HG02943 (cell line): ENCODE measurements at regions not wholly inside any gene's neighbourhood (a gene's known extent, or its start where the extent isn't known, plus 50 kb on each side); places are given as distances from the start of the nearest gene placed in this dataset.
"Not testable (repeated sequence)": the region's sequence is repeated elsewhere in the genome, so short reads cannot be mapped to it uniquely, and the experiment has no call there.

Experiments used
- ATAC-seq: cut with Tn5 transposase; IDR thresholded peaks from one replicate; pipeline ENCODE4 v1.9.1; 2021; ENCODE audit warnings: mild to moderate bottlenecking, low read depth, moderate library complexity; ENCODE audit not compliant: unreplicated experiment

- no peak for ATAC-seq
Observed at GRCh38 chr2:125576558-125576957, 1079.4 kb upstream of the GYPC start.

GRCh38 chr2:125581557-125581956, 1074.4 kb upstream of the GYPC start:
- no peak for ATAC-seq

GRCh38 chr2:125582516-125582915, 1073.4 kb upstream of the GYPC start:
- ATAC-seq, result no peak

DNA sequence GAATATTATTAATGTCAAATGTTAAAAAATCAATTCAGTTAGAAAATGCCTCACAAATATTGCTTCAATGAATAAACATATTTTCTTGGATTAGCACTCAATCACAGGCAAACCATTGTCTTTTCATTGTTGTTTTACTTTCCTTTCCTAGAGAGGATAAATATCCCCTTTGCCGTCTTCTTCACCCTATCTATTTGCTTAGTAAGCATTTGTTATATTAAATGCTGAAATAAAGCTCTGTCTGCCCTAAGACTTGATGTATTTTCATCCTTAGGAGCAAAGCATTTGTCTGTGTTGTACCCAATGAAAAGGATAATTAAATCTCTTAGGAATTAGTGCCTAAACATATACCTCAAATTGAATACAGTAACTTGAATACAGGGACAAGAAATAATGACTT, 1071.2 kb upstream of the GYPC start:
- ATAC-seq, result no peak

DNA sequence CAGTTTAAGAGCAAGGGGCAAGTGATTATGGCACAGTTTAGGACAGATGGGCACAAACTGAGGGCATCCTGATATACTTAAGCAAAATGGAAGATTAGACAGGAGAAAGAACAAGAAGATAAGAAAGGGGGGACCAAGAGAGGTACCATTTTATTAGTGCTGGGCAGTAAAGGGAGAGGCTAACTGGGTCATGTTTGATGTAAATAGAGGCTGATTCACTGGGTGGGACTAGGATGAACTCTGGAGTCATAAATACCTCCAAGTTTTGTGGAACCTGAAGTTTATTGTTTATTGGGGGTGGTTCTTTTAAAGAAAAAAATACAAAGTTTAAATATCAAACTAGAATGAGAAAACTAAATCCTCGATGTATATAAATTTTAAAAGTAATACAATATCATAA, 1067.2 kb upstream of the GYPC start:
- no peak for ATAC-seq

GRCh38 chr2:125591954-125592353, 1064.0 kb upstream of the GYPC start:
- ATAC-seq, result no peak

DNA sequence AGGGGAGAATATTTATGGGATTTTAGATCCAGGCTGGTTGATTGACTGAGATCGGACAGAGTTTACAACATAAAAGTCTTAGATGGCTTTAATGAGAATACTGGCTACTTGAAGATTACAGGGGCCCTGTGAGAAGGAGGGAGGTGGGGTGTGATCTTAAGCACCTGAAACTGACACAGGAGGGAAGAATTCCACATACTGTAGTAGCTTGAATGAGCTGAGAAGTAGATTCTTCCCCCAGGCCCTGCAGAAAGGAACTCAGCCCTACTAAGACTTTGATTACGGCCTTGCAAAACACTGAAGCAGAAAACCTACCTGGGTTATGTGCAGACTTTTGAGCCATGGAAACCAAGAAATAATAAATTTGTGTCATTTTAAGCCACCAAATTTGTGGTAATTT, 1062.9 kb upstream of the GYPC start:
- ATAC-seq, result no peak

GRCh38 chr2:125596612-125597011, 1059.3 kb upstream of the GYPC start:
- no peak for ATAC-seq

- no peak for ATAC-seq
Observed at GRCh38 chr2:125615438-125615837, 1040.5 kb upstream of the GYPC start.

- no peak for ATAC-seq
Observed at GRCh38 chr2:125630377-125630776, 1025.6 kb upstream of the GYPC start.

DNA sequence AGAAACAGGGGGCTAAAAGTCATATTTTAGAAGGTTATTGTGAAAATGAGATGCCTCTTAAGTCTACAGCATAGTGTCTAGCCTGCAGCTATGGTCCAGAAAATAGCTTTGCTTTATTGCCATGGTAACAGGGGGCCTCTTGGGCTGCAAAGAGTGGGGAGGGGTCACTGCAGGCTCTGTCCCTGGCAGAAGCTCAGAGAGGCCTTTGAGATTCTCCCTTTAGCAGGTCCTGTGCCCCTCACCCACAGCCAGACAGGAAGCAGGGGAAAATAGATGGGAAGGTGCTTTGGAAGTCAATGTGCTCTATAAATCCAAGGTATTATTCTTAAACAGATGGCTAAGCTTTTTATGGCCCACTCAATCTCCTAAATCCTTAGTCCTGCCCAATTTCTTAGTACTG, 1021.3 kb upstream of the GYPC start:
- ATAC-seq, result no peak

- no peak for ATAC-seq
Observed at GRCh38 chr2:125638345-125638744, 1017.6 kb upstream of the GYPC start.

DNA sequence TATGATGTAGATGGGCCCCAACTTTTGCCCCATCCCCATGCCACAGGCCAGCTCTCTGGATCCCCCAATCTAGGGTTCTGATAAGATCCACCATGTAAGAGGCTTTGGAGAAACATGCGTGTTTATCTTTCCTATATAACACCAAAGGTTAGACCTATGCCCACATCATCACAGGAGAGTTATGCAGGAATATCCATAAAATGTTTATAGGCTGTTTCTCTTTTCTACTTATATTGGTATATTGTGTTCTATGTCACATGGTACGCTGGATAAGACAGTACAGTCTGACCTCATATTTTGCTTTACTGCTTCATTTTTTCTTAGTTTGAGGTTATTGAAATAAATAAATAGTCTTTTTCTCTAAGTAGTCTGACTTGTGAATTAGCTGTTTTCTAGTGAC, 1013.9 kb upstream of the GYPC start:
- ATAC-seq, result no peak

- ATAC-seq, result no peak
Observed at GRCh38 chr2:125643128-125643527, 1012.8 kb upstream of the GYPC start.

GRCh38 chr2:125643585-125643984, 1012.4 kb upstream of the GYPC start:
- no peak for ATAC-seq

DNA sequence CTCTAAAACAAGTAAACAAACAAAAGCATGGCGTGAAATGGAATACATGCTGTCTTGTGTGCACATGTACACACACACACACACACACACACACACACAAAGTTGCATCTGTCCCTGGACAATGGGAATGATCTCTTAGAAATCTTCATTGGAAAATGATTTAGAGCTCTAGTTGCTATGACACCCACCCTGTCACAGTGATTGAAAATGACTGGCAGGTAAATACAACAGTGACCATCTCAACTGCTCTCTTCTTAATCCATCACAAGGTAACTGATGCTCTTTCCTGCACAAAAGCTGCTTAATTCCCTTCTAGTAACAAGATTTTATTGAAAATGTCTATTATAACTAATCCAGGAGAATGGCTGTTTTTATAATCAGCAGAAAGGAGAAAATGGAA, 1011.7 kb upstream of the GYPC start:
- ATAC-seq, result no peak

GRCh38 chr2:125652280-125652679, 1003.7 kb upstream of the GYPC start:
- no peak for ATAC-seq

DNA sequence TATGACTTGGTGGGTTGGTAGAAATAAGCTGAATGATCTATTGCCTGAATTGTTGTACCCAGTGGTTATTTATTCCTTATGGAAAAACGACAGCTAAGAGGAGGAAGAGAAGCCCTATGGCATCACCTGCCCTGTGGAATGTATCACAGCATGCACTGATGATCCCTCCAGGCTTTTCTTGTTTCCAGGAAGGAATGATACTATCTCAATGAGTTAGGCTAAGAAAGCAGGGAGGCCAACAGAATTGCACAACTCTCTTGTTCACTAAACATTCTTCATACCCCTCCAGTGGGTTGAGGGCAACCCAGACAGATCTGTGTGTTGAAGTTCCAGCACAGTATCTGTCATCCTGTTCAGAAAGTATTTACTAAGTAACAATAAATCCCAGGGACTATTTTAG, 1001.7 kb upstream of the GYPC start:
- ATAC-seq, result no peak

- no peak for ATAC-seq
Observed at GRCh38 chr2:125656190-125656589, 999.8 kb upstream of the GYPC start.

GRCh38 chr2:125658583-125658982, 997.4 kb upstream of the GYPC start:
- no peak for ATAC-seq

GRCh38 chr2:125660369-125660768, 995.6 kb upstream of the GYPC start:
- ATAC-seq, result not testable (repeated sequence)

GRCh38 chr2:125667630-125668029, 988.3 kb upstream of the GYPC start:
- no peak for ATAC-seq

GRCh38 chr2:125679903-125680302, 976.1 kb upstream of the GYPC start:
- no peak for ATAC-seq
